ENCODE measurements at regions not wholly inside any gene's neighbourhood (a gene's known extent, or its start where the extent isn't known, plus 50 kb on each side); places are given as distances from the start of the nearest gene placed in this dataset.
"Not testable (repeated sequence)": the region's sequence is repeated elsewhere in the genome, so short reads cannot be mapped to it uniquely, and the experiment has no call there.

DNA sequence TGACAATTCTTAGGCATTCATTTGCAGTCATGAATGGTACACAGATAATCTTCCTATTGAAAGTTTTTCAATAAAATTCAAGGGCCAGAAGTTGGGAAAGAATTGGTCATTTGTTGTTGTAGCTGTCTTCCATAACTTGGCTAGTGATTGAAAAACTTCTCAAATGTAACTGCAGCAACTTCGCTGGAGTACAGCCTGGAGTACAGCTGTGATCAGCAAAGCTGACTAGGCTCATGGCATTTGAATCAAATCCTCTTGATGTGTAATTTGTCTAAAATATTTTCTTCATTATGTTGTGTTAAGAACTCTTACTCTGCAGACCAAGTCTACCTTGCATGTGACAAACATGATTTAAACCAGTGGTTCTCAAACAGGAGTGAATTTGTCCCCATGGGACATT lies 226.5 kb upstream of the STEAP1 start:
- no peak for DNase-seq (ENCODE audit: low spot score)

DNA sequence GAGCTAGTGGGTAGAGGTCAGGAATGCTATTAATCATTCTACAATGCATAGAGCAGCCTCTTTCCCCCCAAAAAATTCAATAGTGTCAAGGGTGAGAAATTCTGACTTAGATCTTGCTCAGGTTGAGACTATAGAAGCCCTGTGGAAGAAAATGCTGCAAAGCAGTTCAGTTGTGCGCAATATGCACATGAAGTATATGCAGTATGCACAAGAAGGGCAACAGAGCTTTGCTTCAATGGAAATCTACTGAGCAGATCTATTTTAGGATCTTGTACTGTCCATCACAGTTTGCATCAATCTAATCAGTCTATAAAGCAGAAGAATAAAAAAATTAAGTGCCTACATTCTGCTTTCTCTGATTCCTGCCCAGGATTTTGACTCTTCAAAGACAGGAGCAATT lies 225.8 kb upstream of the STEAP1 start:
- DNase-seq (ENCODE audit: low spot score), result no peak

DNA sequence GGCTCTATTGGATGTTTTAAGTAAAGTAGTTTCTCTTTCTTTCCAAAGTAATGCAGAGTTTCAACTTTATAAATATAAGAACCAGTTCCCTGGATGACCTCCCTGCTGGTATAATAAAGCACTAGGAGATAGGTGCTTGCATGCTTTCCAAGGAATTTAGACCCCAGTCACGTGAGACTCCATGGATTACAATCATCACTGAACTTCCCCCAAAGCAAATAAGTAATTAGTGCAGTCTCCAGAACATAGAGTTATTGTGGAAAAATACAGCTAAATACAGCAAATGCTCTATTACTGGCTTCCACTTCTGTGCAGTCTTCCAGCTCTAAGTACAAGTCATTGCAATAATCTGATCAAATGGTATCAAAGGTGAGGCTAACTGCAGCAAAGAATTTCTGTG lies 220.2 kb upstream of the STEAP1 start:
- no peak for DNase-seq (ENCODE audit: low spot score)

DNA sequence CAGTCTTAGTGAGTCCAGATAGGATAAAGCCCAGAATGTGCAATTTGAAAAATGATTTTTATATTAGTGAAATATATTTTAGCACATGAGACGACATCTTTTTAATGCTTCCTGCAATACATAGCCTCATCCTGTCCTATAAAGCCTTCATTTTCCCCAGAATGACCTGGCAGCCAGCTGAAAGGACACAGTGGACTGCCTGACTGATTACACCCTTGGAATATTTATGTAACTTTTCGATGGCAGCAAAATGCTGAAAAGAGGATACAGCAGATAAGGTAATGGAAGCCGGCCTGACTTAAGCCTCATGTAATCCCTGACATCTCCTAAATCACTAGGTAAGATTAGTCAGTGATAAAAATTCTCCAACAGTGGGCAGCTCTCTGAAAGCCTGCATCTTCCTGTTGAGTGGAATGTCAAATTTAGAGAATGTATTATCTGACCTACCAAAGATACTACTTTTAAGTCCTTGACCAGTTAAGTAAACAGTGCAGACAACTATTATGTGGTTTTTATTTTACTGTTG lies 210.7 kb upstream of the STEAP1 start:
- no peak for DNase-seq (ENCODE audit: low spot score)

DNA sequence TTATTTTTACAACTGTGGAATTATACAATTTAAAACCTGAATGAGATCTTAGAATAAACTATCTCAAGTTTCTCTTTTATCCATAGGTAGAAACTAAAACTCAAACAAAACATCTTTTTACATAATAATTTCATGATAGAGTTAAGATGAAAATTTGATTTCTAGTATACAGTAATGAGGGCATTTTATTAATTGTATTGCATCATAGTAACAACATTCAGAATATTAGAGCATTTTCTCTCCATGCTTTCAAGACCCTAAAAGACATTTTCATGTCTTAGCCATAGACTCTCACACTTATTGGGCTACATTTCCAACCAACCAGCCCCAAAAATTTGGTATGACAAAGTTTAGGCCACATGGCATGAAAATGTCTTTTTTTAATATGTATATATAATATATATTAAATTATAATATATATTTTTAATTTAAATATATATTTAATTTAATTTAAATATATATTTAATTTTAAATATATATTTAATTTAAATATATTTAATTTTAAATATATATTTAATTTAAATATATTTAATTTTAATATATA lies 195.7 kb upstream of the STEAP1 start:
- DNase-seq (ENCODE audit: low spot score), result no peak

DNA sequence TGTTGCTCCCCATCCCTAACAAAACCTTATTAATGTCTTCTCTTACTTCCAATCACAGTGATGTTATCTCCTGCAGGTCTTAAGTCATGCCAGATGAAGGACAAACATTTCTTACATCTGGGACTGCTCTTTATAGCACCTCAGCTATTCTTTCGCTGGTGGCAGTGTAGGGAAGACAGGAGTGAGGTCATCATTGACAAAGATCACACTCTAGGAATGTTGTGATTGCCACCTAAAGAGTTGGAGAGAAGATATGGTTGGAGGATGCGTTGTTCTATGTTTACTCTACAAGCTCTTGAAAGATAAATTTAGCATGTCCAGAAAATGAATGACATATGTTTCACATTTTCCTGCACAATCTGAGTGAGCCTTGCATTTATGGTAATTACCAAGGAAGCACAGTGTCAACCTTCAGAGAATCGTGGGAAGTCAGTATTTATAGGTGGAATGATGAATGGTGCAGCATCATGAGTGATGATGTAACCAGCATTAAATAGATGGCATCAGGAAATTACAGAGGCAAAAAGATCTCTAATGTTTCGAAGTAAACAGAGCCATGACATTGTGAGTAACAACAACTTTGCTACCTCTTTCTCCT lies 188.1 kb upstream of the STEAP1 start:
- DNase-seq (ENCODE audit: low spot score), result no peak

DNA sequence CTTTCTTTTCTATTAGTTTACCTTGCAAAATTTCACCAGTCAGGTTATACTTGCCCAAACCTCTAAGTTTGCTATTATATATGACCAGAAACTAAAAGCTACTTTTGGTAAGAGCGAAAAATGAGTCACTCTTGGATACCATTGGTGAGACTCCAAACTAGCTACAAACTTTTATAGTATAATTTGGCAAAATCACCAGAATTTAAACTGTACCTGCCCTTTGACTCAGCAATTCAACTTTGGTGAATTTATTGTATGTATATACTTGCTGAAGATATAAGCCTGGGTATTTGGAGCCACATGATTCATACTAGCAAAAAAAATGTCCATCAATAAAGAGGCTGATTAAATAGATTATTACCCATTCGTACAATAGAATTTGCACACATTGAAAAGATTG lies 178.7 kb upstream of the STEAP1 start:
- no peak for DNase-seq (ENCODE audit: low spot score)

DNA sequence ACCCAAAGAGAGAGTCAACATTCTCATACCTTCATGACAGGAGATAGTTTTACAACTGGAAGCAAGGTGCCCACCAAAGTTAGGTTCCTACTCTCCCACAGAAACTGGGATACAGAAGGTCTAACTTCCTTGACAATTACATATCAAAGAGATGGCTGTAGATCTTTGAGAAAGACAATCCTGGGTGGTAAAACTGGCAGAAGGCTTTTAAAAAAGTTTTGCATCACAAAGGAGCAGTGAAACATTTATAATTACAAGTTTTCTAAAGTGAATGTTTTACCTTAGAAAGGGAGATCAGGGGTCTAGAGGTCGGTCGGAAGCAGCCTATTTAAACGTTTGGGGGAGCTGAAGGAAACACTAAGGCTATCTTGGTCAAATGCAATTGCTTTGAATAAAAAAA lies 166.6 kb upstream of the STEAP1 start:
- DNase-seq (ENCODE audit: low spot score), result no peak

DNA sequence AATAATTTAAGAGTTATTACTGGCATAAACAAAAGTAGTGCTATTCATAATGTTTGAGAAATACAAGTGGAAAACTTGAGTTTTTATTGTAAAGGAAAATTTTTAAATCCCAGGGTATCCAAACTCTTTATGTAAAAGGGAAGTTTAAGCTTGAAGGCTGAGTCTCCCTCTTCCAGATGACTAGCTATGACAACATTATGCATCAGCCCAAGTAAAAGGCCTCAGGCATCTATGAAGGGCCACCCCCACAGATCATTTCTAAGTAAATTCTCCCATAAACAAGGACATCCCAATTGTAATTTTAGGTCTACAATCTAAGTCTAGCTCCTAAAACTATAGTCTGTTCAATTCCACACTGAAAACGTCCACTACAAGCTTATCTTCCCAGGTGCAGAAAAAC lies 166.2 kb upstream of the STEAP1 start:
- no peak for DNase-seq (ENCODE audit: low spot score)

DNA sequence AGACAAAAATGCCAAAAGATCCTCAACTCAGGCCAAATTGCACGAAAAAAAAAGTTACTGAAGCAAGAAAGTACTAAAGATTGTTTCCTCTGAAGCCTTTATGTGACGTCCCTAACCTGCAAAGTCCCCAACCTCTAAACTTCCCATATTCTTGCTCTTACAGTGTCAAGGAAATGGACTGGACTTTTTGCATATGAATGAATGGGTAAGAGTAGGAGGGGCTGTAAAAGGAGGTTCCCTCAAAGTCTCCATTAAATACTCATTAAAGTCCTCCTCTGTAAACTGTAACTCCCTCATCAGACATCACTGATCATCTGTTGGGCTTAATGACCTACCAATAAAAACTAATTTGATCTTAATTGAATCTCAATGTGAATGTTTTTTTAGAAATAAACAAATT lies 164.8 kb upstream of the STEAP1 start:
- DNase-seq (ENCODE audit: low spot score), result no peak

DNA sequence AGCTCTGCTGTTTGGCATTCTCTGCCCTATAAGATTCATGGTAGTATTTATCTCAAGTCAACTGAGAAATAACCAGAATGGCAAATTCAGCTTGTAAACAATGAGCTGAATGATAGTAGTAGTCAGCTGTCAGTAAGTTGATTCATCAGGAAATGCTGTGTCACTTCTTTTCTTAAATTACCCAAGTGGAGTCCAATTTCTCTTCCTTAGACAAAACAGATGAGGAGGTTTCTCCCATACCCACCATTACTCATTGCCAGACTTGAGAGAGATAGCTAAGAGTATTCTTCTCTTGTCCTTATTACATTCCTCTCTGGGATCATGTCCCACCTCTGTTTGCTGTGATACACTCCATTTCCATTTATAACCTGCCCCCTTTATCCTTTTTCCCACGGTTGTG lies 159.8 kb upstream of the STEAP1 start:
- no peak for DNase-seq (ENCODE audit: low spot score)

DNA sequence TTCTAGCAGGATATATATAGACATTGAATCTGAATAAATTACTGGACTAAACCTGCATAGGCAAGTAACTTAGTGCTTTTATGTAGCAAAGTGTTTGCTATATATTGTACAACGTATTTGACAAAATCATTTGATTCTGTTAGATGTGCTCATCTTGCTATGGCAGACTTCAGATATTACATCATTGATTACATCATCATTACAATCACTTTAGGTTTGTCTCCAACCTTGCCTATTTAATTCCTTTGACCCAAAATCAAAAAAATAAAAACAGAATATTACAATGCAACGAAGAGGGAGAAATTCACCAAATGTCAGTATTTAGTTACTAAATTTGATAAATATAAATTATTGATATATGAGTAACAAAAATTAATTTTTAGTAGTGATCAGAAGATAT lies 155.7 kb upstream of the STEAP1 start:
- DNase-seq (ENCODE audit: low spot score), result no peak

DNA sequence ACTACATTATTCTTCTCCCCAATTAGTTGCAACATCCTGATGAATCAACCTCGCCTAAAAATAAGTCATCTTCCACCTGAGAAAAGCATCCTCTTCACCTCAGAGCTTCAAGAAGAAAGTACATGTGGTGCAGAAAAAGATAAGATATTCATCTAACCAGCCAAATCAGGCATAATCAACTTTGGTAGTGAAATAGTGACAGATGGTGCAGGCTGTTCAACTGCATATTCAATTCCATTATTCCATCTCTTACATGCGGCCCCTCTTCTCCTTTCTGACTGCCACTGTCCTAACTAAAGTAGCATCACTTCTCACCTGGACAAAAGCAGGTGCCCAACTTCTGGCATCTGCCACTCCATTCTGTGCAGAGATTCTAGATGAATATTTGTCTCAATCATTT lies 148.4 kb upstream of the STEAP1 start:
- no peak for DNase-seq (ENCODE audit: low spot score)

DNA sequence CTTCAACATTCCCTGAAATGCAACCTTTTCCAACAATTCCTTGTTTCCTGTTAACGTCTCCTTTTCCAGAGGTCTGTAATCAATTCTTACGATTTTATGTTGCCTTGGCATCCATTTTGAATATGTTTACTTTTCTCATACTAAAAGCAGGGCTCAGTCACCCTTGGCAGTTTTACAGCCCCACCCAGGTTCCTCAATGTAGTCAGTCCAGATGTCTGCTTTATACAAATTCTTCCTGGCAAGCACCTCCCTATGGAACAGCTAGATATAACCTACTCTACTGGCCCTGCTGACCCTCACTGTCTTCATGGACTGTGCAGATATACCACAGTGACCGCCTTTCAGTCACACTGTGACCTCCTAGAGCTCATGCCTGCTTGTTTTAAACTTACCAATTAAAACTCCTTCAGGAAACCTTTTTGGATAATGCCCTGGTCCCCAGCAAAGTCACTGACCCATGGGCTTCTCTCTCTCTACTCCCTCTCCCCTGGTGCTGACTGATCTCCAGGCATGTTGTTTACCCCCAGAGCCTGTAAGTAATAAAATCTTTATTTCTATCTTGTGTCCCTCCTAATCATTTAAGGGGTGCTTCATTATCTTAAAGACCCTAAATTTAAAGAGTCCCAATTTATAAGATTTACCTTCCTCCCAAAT lies 147.1 kb upstream of the STEAP1 start:
- DNase-seq (ENCODE audit: low spot score), result no peak

DNA sequence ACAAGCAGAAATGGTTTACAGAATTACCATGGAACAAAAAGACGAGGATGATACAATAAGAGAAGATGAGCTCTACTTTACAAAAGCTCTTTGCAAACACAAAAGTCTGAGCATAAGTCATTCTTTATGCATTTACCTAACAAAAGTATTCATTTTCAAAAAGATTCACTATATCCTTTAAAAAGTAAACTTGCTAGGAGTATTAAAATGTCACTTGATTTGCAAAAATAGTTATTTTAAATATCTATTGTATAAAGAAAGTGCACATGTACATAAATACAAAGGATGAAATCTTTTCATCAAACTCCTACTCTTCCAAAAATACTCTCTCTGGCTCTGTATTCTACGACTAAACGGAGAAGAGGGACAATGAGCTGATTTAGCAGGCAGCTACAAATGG lies 146.4 kb upstream of the STEAP1 start:
- DNase-seq (ENCODE audit: low spot score), result no peak

DNA sequence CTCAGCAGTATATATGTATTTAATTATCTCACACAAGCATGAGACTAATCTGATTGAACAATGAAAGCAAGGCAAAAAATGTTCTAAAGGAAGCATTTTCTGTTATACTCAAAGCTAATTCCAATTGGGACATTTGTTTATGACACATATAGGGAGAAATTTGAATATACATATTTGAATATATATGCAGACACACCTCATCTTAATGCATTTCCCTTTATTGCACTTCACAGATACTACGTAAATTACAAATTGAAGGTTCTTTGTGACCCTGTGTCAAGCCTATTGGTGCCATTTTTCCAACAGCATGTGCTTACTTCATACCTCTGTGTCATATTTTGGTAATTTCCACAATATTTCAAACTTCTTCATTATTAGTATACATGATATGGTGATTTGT lies 132.1 kb upstream of the STEAP1 start:
- no peak for DNase-seq (ENCODE audit: low spot score)

DNA sequence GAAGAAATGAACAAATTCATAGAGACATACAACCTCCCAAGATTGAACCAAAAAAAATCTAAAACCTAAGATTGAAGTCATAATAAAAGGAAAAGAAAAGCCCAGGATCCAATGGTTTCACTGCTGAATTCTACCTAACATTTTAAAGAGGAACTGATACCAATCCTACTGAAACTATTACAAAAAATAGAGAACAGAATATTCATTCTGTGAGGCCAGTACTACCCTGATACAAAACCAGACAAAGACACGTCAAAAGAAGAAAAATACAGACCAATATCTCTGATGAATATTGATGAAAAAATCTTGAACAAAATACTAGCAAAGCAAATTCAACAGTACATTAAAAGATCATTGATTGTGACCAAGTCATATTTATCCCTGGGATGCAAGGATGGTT lies 128.5 kb upstream of the STEAP1 start:
- DNase-seq (ENCODE audit: low spot score), result no peak

DNA sequence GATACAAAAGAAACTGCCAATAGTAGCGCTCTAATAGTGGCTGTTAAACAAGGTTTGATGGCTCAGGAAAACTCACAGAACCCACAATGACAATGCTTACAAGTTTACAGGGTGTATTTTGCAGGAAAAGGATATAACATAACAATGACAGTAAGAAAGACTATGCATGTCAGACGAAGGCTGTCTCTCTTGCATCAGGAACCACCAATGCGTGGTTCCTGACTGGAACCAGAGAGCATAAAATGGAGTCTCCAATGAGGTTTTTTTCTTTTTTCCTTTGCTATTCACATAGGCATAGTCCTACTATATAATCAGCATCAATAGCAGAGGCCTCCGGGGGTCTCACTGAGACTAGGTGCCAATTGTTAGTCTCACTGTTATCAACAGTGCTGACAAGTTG lies 120.4 kb upstream of the STEAP1 start:
- no peak for DNase-seq (ENCODE audit: low spot score)

DNA sequence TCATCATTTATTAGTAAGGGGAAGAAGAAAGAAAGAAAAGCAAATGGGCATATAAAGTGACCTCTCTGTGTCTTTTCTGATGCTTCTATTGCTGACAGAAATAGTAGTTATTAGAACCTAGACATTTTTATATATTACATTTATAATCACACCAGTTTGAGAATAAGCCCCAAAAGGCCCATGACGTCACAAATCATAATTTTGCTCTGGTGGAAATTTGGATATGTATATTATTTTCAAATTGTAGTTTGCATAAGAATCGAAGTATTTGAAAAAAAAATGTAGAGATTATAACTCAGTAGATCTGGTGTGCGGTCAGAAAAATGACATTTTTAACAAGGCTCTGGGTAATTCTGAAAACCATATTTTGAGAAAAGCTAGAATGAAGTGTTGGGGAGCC lies 101.2 kb upstream of the STEAP1 start:
- DNase-seq (ENCODE audit: low spot score), result no peak

DNA sequence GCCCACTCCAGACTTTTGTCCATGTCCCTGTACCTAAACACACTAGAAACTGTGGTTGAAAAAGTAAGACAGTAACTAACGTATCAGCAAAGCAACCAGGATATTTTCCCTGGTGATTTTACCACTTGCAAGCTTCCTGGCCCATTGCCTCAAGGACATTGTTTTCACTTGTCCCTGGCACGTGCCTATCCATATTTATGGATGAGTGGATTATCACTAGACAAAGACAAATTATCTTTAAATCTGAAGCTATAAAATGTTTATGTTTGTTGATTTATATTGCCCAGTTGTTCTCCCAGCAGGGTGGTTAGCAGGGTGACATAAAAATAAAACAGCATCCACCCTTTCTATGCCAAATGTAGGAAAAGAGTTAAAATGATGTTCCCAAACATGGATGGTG lies 93.2 kb upstream of the STEAP1 start:
- no peak for DNase-seq (ENCODE audit: low spot score)

DNA sequence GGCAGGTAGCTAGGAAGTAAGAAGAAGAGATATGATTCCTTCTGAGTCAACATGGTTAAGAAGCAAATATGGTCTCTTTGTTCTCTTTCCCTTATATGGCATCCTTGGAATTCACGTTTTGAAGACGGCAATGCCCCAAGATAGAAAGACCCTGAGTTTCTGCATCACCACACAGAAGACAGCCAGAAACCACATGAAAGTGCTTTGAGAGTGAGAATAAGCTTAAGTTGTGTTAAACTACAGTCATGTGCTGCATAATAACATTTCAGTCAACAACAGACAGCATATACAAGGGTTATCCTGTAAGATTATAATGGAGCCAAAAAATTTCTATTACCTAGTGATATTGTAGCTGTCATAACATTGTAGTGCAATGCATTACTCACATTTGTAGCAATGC lies 89.9 kb upstream of the STEAP1 start:
- DNase-seq (ENCODE audit: low spot score), result no peak

DNA sequence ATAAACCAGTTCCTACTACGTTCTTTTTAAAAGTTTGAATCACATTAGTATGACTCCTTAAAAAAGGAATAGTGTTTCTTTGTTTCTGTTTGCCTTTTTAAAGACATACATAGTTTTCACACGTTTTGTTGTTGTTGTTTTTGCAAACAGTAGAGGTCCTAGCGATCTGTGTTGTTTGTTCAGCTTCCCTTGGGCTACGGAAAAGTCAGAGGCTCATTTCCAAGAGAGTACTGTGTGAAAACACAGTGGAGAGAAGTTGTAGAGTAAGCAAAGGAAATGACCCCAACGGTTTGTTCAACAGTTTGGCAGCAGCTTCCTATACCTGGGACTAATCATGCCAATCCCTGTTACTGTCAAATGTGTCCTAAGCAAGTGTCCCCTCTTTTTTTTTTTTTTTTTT lies 87.1 kb upstream of the STEAP1 start:
- no peak for DNase-seq (ENCODE audit: low spot score)

DNA sequence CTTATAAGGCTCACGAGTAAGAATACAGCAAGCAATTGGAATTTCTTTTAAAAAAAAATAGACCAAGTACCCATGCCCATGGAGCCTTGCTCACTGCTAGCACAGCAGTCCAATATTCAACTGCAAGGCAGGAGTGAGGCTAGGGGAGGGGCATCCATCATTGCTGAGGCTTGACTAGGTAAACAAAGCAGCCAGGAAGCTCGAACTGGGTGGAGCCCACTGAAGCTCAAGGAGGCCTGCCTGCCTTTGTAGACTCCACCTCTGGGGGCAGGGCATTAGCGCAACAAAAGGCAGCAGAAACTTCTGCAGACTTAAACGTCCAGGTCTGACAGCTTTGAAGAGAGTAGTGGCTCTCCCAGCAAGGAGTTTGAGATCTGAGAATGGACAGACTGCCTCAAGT lies 84.0 kb upstream of the STEAP1 start:
- DNase-seq (ENCODE audit: low spot score), result not testable (repeated sequence)

DNA sequence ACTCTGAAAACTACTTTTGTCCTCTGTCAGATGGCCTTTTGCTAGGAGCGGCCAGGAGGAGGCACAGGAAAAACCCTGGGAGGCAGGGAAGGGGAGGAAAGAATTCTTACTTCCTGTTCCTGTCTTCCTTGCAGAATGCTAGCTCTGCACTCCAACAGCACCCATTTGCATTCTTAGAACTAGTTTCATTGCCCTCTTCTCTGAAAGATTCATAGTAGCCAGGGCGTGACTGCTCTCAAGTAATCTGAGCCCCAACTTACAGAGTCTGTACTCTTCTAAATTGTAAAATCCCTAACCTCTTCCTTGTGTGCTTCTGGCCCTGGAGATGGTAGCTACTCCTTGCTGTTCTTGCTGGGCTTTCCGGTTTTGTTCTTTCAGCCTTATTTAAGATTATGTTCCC lies 75.3 kb upstream of the STEAP1 start:
- no peak for DNase-seq (ENCODE audit: low spot score)

All from globus pallidus (tissue), 1 donor.